ENCODE measurements at regions not wholly inside any gene's neighbourhood (a gene's known extent, or its start where the extent isn't known, plus 50 kb on each side); places are given as distances from the start of the nearest gene placed in this dataset.

DNA sequence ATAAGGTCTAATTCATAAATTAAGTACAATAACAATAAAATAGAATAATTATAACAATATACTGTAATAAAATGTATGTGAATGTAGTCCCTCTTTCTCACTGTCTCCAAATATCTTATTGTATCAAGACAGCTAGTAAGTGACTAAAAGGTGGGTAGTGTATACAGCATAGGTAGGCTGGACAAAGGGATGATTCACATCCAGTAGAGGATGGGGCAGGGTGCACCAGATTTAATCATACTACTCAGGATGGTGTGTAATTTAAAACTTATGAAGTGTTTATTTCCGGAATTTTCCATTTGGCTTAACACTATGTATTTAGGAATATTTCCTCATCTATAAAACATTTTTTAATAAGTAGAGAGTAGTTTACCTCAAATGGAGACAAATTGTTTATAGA is 876.1 kb upstream of the CADM2 start:
- DNase-seq: no peak

DNA sequence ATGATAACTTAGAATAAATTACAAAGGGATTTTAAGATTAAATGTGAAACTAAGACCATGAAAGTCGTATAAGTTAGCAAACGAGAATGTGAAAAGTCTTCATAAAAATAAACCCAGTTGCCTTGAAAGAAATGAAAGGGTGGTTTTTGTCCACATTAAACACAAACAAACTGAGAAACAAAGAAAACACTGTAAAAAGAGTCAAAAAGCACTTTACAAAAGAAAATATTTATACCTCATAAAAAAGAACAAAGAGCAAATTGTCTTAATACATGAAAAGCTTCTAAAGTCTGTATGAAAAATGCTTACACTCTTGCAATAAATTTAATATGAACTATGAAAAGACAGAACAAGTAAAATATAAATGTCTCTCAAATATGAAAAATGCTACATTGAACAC is 865.9 kb upstream of the CADM2 start:
- DNase-seq: no peak

GRCh38 chr3:84096188-84096587 is 862.6 kb upstream of the CADM2 start:
- no peak for DNase-seq

- no peak for DNase-seq
Measured at GRCh38 chr3:84100861-84101260, 857.9 kb upstream of the CADM2 start.

DNA sequence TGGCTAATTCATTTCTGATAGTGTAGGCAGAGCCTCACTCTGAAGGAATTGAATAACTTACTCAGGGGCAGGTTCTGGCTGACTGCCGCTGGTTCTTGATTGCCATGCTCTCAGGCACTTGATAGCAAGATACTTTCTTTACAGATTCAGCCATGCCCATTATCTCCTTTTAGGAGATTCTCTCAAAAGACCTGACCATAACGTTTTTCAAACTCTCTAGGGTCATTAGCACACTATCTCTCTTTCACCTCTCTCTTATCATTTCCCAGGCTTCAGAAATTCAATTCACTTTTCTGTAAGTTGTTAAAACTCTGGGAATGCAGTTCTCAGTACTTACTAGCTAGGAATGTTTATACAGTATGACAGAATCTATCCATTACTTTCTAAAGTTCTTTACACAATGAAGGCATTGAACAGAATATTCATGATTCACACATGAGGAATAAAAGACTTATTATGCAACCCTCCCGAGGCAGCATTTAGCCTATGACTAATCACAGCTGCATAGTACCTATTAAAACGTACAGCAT is 850.3 kb upstream of the CADM2 start:
- no peak for DNase-seq

DNA sequence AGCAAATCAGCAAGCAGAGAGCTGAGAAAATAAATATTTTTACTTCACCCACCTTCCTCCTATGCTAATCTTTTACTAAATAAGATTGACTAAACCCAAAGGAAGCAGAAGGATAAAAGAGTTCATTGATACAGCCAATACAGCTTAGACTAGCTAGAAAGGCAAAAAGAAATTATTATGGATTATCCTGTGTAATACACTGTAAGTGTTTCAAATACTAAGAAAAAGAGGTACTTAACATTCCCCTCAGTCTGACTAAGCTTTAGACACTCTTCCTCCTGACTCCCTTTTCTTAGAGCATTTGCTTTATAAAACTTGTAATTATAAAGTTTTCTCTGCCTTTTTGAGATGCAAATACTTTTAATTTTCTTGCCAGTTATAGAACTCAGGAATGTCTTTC is 848.9 kb upstream of the CADM2 start:
- DNase-seq: no peak

GRCh38 chr3:84110787-84111186 is 848.0 kb upstream of the CADM2 start:
- DNase-seq: no peak

- DNase-seq: no peak
Measured at GRCh38 chr3:84125201-84125721, 833.5 kb upstream of the CADM2 start.

- no peak for DNase-seq
Measured at GRCh38 chr3:84125760-84126159, 833.0 kb upstream of the CADM2 start.

DNA sequence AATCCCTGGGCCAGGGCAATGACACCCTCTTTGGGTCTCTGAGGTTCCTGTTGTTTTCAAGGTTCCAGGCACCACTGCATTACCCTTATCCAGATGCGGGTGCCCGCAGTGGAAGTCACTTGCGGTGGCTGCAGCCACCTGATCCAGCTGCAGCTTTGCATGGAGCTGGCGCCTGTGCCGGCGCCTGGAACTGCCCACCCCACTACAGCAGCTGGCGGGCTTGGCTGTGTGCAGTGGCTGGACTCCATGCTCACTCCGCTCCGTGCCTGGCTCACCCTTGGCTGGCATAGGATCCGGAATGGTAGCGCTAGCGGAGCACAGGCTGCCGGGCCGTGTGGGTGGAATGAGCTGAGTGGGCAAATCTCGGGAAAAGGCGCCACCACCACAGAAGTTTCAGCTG is 832.6 kb upstream of the CADM2 start:
- DNase-seq: no peak

DNA sequence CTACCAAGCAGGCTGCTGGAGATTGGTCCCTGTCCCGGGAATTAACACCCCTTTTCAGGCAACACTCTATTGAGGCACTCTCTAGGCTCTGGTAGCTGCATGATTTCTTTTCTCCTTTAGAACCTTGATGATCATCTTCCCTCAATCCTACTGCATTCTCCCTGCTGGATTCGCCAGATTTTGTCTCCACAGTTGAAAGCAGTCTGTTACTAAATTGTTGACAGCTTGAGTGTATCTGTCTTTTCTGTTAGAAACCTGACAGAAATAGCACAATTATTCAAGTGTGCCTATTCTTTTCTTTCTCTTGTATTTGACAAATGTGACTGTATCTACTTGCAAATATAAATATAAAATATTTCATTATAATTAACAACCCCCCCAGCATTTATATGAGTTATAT is 830.8 kb upstream of the CADM2 start:
- DNase-seq: no peak

- DNase-seq: no peak
Measured at GRCh38 chr3:84136425-84136824, 822.4 kb upstream of the CADM2 start.

- DNase-seq: no peak
Measured at GRCh38 chr3:84140631-84141030, 818.2 kb upstream of the CADM2 start.

GRCh38 chr3:84141571-84141970 is 817.2 kb upstream of the CADM2 start:
- DNase-seq: no peak

- no peak for DNase-seq
Measured at GRCh38 chr3:84165328-84165727, 793.5 kb upstream of the CADM2 start.

DNA sequence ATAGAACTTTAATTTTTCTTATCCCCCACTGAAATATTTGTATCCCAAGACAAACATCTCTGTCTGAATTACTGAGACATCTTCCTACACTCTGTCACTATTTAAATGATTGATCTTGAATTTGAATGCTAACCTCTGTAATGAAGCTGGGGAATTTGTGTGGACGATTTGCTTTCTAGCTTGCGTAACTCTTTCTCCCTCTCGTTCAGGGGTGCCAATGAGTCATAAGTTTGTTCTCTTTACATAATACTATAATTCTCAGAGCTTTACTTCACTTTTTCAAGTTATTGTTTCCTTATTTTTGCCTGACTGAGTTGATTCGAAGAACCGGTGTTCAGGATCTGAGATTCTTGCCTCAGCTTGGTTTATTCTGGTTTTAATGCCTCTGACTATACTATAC is 783.3 kb upstream of the CADM2 start:
- no peak for DNase-seq

GRCh38 chr3:84184937-84185336 is 773.9 kb upstream of the CADM2 start:
- no peak for DNase-seq

- no peak for DNase-seq
Measured at GRCh38 chr3:84194029-84194428, 764.8 kb upstream of the CADM2 start.

GRCh38 chr3:84209474-84209873 is 749.3 kb upstream of the CADM2 start:
- no peak for DNase-seq

GRCh38 chr3:84223512-84223911 is 735.3 kb upstream of the CADM2 start:
- DNase-seq: no peak

DNA sequence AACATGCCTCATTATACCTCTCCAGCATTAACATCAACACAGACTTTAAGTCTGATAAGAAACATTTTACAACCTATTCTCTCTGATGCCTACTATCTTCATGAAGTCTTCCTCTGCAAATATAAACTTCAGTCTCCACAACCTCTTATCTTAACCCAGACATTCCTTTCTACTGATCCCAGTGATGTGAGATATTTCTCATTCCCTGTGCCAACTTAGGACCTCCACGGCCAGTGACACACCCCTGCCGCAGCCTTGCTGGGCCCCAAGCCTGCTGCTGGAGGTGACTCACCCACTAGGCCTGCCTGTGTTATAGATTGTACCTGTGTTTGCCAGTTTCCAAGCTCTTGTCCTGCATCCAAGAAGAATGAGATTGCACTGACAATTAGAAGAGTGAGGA is 734.5 kb upstream of the CADM2 start:
- no peak for DNase-seq

DNA sequence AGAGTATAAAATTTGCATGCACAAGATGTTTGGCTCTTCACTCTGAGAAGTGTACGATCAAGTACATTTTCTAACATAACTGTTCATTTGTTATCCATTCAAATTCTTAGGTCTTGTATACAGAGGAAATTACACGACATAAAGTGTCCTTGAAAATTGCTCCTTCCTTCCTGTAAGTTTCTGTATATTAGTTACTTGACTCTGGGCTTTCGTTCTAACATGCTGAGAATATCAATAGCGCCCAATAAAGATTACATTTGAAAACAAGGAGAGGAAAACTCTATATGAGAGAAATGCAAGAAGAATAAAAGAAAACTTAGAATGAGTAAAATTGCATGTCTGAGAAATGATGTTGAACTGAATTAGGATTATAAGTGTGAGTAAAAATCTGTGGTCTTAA is 722.5 kb upstream of the CADM2 start:
- DNase-seq: no peak

DNA sequence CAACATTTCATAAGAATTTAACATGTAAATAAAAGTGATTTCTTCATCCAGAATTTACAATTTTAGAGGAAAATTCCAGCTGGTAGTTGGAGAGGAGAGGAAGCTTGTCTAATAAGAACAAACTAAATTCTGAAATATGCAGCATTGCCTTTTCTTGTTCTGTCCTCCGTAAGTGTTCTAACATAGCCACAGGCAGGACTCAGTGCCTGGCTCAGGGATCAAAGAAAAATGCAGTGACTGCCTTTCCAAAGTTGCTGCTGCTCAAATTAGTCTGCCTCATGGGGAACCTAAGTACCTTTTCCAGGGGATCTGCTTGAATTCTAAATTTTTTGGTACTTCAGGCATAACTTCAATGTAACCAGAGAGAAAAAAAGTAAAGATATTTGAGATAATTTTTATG is 713.0 kb upstream of the CADM2 start:
- DNase-seq: no peak

DNA sequence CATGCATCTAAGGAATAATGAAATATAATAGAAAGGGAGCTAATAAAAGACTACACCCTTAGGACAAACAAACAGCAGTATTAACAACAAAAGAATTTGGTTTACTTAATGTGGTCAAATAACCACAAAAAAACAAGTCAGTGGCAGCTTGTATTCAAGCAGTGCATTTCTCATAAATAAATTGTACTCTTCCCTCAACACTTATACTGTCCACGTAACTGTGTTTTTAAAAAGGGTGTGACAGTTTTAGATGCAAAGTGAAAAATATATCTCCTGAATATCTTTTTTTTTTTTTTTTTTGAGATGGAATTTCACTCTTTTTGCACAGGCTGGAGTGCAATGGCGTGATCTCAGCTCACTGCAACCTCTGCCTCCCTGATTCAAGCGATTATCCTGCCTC is 698.2 kb upstream of the CADM2 start:
- no peak for DNase-seq

DNA sequence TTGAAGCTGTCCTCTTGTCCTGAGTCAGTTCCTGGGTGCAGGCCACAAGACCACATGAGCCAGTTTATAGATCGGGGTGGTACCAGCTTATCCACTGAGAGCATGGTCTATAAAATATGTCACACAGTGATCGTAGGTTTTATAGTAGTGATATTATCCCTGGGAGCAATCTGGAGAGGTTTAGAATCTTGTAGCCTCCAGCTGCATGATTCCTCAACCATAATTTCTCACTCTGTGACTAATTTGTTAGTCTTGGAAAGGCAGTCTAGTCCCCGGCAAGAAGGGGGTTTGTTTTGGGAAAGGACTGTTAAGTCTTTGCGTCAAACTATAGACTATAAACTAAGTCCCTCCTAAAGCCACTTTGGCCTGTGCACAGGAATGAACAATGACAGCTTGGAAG is 693.0 kb upstream of the CADM2 start:
- DNase-seq: no peak

DNA sequence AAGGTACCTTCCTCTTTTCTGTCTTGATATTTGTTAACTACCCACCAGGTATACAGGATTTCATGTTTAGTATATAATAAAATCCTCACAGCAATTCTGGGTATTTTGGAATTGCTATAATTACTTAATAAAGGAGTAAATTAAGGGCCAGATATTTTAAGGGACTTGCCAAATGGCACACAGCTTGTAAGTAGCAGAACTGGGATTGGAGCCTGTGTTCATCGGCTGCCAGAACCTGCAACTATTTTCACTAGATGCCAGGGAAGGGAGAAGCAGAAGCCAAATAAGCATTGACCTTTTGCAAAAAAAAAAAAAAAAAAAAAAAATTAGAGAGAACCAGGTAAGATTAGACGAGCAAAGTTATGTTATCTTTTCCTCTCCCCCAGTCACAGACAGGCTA is 683.3 kb upstream of the CADM2 start:
- DNase-seq: no peak

All from activated CD4-positive, alpha-beta T cell treated with anti-CD3 and anti-CD28 coated beads for 48 hours (primary cell).